Stimulated activated CD8-positive, alpha-beta memory T cell treated with anti-CD3 and anti-CD28 coated beads, Interleukin-4, amount 100 ng/mL, for 48 hours (primary cell): ENCODE measurements at regions not wholly inside any gene's neighbourhood (a gene's known extent, or its start where the extent isn't known, plus 50 kb on each side); places are given as distances from the start of the nearest gene placed in this dataset.
"Not testable (repeated sequence)": the region's sequence is repeated elsewhere in the genome, so short reads cannot be mapped to it uniquely, and the experiment has no call there.

Experiments used
- DNase-seq: peaks from one replicate; pipeline ENCODE4 v3.0.0-alpha.2; 2020

GRCh38 chr5:162638849-162639248 lies 571.3 kb downstream of the GABRG2 start:
- no peak for DNase-seq

GRCh38 chr5:162641142-162641813 lies 573.7 kb downstream of the GABRG2 start:
- DNase-seq, result no peak

- no peak for DNase-seq
Measured at GRCh38 chr5:162654661-162655405, 587.3 kb downstream of the GABRG2 start.

- no peak for DNase-seq
Measured at GRCh38 chr5:162657076-162657475, 589.5 kb downstream of the GABRG2 start.

GRCh38 chr5:162664846-162665245 lies 597.3 kb downstream of the GABRG2 start:
- DNase-seq, result no peak

GRCh38 chr5:162668926-162669325 lies 601.4 kb downstream of the GABRG2 start:
- DNase-seq, result no peak

- no peak for DNase-seq
Measured at GRCh38 chr5:162672061-162672460, 604.5 kb downstream of the GABRG2 start.

GRCh38 chr5:162683284-162683683 lies 615.7 kb downstream of the GABRG2 start:
- no peak for DNase-seq

GRCh38 chr5:162684145-162684544 lies 616.6 kb downstream of the GABRG2 start:
- no peak for DNase-seq

- DNase-seq, result no peak
Measured at GRCh38 chr5:162685302-162685701, 617.7 kb downstream of the GABRG2 start.

GRCh38 chr5:162696272-162696671 lies 628.7 kb downstream of the GABRG2 start:
- DNase-seq, result not testable (repeated sequence)

GRCh38 chr5:162699361-162699760 lies 631.8 kb downstream of the GABRG2 start:
- no peak for DNase-seq

GRCh38 chr5:162703914-162704313 lies 636.3 kb downstream of the GABRG2 start:
- no peak for DNase-seq

GRCh38 chr5:162711244-162711643 lies 643.7 kb downstream of the GABRG2 start:
- DNase-seq, result no peak

GRCh38 chr5:162719720-162720119 lies 652.1 kb downstream of the GABRG2 start:
- DNase-seq, result no peak

GRCh38 chr5:162721125-162721524 lies 653.6 kb downstream of the GABRG2 start:
- DNase-seq, result no peak

- DNase-seq, result no peak
Measured at GRCh38 chr5:162752612-162753011, 684.8 kb upstream of the CCNG1 start.

- DNase-seq, result no peak
Measured at GRCh38 chr5:162762119-162762518, 675.3 kb upstream of the CCNG1 start.

GRCh38 chr5:162769019-162769418 lies 668.4 kb upstream of the CCNG1 start:
- DNase-seq, result no peak

GRCh38 chr5:162785673-162786072 lies 651.7 kb upstream of the CCNG1 start:
- DNase-seq, result no peak

GRCh38 chr5:162786234-162786633 lies 651.2 kb upstream of the CCNG1 start:
- no peak for DNase-seq

- no peak for DNase-seq
Measured at GRCh38 chr5:162796507-162796906, 640.9 kb upstream of the CCNG1 start.

GRCh38 chr5:162800301-162800700 lies 637.1 kb upstream of the CCNG1 start:
- no peak for DNase-seq

- DNase-seq, result no peak
Measured at GRCh38 chr5:162801235-162801634, 636.2 kb upstream of the CCNG1 start.

GRCh38 chr5:162806195-162806594 lies 631.2 kb upstream of the CCNG1 start:
- DNase-seq, result no peak
